ENCODE measurements at regions not wholly inside any gene's neighbourhood (a gene's known extent, or its start where the extent isn't known, plus 50 kb on each side); places are given as distances from the start of the nearest gene placed in this dataset.

DNA sequence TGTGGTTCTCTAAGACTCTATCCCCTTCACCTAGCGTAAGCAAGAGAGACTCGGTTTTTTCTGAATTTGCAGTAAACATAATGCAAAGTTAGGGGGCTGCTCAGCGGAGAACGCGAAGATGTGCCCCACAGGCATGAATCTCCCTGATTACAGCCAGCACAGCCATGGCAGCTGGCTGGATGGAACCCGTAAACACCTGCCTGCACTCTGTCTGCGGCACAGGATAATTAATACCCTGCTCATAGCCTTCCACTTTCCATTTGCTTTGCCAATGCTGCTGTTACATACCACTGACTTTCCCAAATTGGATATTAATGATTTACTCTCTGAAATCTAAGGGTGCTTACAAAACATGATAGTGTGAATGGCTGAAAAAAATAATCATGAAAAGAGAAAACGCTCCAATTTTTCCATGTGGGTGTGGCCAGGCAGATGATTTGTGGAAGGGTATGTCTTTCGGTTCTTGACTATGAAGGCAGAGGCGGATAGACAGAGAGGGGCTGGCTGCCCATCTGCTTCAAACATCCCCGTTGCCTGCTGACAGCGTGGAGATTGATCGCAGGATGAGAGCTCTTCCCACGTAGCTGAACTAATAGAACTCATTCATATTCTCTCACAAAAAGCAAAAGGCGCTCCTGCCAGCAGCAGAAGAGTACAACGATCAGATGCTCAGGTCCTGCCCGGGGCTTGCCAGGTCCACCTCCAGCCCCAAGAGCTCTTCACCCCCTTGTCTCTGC, 193.2 kb upstream of the GHITM start:
- DNase-seq: no peak

DNA sequence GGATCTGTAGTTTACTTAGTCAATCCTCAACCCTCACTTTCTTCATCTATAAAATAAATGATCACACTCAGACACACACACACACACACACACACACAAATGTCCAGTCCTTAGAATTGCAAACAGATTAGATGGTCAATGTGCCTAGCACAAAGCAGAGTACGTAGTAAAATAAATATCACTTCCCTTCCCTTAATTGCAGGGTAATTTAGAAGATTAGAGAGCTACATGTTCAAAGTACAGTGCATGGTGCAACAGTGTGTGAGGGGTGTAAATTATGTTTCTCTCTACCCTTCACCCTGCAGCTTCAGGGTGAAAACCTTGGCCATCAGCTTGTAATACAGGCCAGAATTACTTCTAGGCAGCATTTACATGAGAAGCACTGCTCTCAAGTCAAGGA, 187.0 kb upstream of the GHITM start:
- DNase-seq: no peak

GRCh38 chr10:83953589-83953988, 185.7 kb upstream of the GHITM start:
- no peak for DNase-seq

- DNase-seq: no peak
Observed at GRCh38 chr10:83954193-83954799, 185.0 kb upstream of the GHITM start.

- no peak for DNase-seq
Observed at GRCh38 chr10:83955406-83955805, 183.9 kb upstream of the GHITM start.

DNA sequence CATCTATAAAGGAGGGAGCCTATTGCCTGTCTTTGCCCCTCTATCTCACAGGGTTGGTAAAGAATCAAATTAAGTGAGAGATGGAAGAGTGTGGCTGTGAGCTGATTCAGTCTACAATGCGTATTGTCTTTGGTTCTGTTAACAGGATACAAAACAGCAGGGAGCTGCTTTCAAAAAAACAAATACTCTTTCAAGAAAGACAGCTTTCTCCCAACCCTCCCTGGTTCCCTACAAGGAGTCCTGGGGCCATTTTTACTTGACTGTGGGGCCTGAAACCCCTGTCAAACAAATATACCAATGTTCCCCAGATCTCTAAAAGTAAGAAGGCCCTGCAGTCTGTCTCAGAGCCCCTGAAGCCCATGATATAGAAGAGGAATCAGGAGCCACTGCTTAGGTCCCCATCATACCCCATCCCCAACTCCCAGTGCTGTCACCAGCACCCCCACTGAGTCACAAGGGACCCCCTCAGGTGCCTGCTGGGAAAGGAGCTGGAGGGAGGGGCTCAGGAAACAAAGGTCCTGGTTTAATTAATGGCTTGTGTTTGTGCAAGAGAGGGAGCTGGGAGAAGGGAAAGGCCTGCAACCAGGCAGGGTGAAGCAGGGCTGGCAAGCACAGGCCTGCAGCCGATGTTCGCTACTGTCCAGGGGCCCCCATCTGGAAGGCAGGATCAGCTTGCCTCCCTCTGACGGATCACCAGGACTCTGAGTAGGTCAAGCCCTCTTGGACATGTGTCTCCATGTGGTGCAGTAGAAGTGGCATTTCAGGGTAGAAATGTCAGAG, 182.0 kb upstream of the GHITM start:
- DNase-seq: no peak

DNA sequence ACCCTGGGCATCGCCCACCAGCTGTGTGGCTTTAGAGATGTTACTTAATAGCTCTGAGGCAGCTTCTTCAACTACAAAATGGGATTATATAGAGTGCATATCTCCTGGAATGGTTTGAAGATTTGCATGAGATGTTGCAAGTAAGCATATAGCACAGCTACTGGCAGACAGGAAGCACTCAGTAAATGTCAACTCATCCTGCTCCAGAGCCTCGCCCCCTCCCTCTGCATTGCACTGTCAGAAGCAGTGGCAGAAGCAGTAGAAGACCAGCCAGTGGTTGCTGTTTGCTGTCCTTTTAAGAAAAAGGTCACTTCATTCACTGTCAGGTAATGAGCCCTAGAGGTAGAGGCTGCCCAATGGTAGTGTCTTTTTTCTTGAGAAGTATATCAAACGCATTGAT, 180.0 kb upstream of the GHITM start:
- DNase-seq: no peak

DNA sequence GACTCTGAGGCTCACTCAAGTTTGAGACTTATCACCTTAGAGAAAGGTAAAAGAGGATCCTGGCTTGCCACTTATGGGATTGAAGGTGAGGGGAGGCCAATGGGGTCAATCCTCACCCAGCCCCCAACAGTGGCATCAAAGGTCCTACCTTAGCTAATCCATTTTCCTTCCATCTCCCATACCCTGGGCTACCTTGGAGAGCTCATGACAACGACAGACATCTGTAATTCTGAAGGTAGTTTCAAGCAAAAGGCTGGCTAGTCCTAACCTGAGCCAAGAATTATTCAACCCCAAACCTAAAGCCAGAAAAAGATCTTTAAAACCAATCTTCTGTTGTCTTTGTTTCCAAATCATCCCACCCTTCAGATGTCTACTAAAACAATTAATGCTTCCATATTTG, 179.2 kb upstream of the GHITM start:
- no peak for DNase-seq

DNA sequence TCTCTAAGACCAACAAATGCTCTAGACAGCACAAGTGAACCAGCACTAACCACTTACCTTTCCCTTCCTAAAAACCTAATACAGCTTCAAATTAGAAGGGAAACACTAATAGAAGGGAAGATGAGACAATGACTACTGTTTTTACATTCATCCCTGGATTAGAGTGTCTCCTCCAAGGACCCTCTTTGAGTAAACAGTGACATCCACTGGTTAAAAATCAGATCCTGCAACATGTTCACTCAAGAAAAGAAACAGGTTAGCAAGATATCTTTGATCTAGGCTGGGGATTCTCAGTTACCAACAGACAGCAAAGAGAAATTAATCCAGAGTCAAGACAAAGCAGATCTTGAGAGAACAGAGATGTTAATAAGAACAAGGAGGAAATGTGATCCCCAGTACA, 177.7 kb upstream of the GHITM start:
- DNase-seq: no peak

DNA sequence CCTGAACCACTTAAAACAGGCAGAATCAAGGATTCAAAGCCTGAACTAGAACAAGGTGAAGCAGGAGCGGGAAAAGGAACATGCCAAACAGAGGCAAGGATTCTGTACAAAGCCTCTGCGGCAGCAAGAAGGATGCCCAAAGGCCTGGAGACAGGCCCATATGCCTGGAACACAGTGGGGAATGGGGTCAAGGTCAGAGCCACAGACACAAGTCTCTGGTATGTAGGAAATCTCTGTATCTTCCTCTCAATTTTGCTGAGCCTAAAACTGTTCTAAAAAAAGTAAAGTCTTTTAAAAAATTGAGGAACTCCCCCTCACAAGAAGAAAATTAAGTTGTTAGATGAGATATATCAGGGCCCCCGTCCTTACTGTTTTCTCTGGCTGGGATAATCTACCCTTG, 175.9 kb upstream of the GHITM start:
- DNase-seq: no peak

DNA sequence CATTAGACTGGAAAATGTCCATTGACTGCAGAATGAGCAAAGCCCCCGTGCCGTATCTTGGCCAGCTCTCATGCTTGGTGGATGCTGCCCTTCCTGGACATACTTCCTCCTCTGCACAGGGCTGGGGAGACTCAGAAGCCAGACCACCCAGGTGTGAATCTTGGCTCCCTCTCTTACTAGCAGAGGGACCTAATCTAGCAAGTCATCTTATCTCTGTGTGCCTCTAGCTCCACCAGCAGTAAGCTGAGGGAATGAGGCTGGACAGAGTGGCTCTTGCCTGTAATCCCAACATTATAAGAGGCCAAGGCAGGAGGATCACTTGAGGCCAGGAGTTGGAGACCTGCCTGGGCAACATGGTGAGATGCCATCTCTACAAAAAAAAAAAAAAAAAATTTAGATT, 173.8 kb upstream of the GHITM start:
- no peak for DNase-seq

DNA sequence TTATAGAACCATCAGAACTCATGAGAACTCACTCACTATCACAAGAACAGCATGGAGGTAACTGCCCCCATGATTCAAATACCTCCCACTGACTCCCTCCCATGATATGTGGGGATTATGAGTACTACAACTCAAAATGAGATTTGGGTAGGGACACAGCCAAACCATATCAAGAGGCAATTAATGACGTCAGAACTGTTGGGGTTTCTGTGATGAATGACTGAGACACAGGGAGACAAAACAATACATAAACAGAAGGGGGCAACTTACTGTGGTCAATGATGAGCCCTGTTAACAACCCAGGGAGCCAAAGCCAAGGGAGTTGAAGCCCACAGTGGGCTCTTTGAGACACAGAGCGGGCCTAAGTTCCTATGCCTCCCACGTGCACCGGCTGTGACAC, 171.3 kb upstream of the GHITM start:
- no peak for DNase-seq

GRCh38 chr10:83978681-83979383, 160.5 kb upstream of the GHITM start:
- no peak for DNase-seq

GRCh38 chr10:83982812-83983211, 156.5 kb upstream of the GHITM start:
- DNase-seq: no peak

- DNase-seq: peak; percentile 92
Observed at GRCh38 chr10:83983578-83984255, 155.6 kb upstream of the GHITM start.

GRCh38 chr10:83984256-83984640, 155.1 kb upstream of the GHITM start:
- DNase-seq: no peak

- no peak for DNase-seq
Observed at GRCh38 chr10:83986800-83987199, 152.5 kb upstream of the GHITM start.

GRCh38 chr10:83987216-83987615, 152.1 kb upstream of the GHITM start:
- DNase-seq: no peak

GRCh38 chr10:83988435-83988834, 150.9 kb upstream of the GHITM start:
- no peak for DNase-seq

- no peak for DNase-seq
Observed at GRCh38 chr10:83990126-83990525, 149.2 kb upstream of the GHITM start.

DNA sequence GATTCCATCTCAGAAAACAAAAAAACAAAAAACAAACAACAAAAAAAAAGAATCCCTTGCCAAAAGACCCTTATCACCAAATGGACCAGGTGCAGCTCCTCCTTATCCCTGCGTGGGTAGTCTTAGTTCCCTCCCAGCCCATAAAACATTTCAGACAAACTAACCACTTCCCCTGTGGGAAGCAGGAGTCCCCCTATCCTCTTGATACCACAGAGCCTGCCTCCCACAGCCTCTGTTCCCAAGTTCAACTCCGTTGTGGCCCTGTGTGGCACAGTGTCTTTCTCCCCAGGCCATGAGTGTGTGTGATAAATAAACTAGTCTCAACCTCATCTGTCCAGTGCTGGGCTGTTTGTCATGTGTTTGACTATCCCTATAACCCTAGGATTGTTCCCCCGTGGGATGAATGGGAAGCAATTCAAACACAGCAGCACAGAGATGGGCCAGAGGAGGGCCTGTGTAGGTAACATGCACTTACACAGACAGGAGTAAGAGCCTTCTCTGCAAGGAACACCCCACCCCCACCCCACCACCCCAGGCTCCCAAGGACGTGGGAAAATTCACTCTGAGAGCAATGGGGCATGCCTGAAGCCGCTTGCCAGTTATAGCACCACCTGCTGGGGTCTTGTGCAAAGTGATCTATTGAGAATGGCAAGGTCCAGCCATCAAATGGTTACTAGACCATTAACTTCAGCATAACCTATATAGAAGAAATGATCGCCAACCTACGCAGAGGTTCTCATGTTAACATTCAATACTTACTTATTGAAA, 147.1 kb upstream of the GHITM start:
- DNase-seq: peak; percentile 81

DNA sequence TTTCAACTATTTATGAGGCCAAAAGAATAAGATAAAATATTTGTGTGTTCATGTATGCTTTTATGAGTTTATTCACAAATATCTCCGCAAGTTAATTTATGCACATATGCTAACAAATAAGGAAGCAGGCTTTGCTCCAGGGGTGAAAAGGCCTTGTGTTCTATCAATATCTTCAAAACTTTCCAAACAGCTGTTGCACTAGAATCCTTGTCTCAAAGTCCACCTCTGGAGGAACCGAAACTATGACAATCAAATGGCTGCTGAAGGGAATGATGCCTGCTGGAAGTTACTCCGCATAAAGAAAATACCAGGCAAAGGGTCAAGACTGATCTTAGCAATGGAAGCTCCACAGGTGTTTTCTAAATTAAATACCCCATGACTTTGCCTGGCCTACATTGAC, 145.0 kb upstream of the GHITM start:
- DNase-seq: no peak

All from islet precursor cell (in vitro differentiated cells).